NCI-H1694 (cell line): ENCODE measurements at regions not wholly inside any gene's neighbourhood (a gene's known extent, or its start where the extent isn't known, plus 50 kb on each side); places are given as distances from the start of the nearest gene placed in this dataset.

ENCODE experiments used
- DNase-seq: peaks from one replicate; lab custom pipeline; 2025; lab: John Stamatoyannopoulos, UW

- no peak for DNase-seq
Observed at GRCh38 chr6:5946701-5947100, 60.0 kb downstream of the NRN1 start.

- DNase-seq, result no peak
Observed at GRCh38 chr6:5946181-5946580, 60.5 kb downstream of the NRN1 start.

GRCh38 chr6:5943591-5943990 is 63.1 kb downstream of the NRN1 start:
- no peak for DNase-seq

- no peak for DNase-seq
Observed at GRCh38 chr6:5942591-5942990, 64.1 kb downstream of the NRN1 start.

- no peak for DNase-seq
Observed at GRCh38 chr6:5941188-5941587, 65.5 kb downstream of the NRN1 start.

- DNase-seq, result no peak
Observed at GRCh38 chr6:5938934-5939333, 67.8 kb downstream of the NRN1 start.

GRCh38 chr6:5937936-5938706 is 68.6 kb downstream of the NRN1 start:
- no peak for DNase-seq

- DNase-seq, result peak; percentile 21
Observed at GRCh38 chr6:5937169-5937909, 69.4 kb downstream of the NRN1 start.

DNA sequence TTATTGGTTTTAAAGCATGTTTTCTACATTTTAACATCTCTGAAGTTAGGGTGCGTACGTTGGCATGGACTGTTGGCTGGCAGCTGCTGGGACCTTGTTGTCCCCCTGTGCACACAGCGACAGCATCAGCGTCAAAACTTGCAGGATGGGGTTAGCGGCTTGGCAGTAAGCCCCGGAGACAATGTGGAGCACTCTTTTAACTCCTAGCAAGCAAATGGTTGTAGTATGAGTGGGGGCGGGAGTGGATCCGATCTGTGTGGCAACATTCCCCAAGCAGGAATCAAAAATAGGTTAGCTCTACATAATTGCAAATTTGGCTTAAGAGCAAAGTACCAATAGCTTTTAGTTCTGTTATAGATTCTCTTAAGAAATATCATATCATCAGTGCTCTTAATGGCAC is 70.1 kb downstream of the NRN1 start:
- DNase-seq, result no peak

GRCh38 chr6:5936140-5936539 is 70.6 kb downstream of the NRN1 start:
- no peak for DNase-seq

DNA sequence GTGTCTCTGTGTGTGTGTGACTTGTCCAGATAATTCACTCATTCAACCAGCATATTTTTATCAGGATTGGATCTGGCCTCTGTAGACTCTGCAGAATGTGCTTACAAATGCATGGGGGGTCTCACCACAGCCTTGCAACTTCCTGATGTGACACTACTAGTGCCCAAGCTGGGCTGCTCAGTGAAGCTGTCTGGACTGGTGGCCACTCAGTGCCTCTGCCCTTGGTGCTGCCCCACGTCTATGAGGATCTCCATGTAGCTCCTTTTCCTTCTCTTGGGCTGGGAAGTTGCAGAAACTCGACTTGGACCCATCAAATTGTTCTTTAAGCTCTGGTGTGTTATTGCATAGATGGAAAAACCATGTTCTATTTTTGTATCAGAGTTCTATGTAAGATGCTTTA is 75.8 kb downstream of the NRN1 start:
- DNase-seq, result no peak

GRCh38 chr6:5930143-5930770 is 76.5 kb downstream of the NRN1 start:
- DNase-seq, result no peak

DNA sequence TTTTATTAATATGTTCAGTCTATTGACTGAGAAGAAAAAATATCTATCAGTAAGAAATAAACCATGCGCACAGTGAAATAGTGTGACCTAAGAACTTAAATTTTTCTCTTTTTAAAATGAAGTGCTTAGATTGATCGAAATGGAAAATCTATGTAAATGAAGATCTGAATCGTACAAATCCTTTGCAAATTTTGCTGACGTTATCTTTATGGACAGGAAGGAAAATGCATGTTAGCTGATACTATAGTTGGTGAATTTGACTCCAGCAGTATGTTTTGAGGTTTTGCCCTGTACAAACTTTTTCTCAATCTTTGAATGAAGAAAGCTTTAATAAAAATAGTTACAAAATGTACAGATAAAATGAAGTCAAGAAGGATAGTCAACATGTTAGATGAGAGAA is 82.9 kb downstream of the NRN1 start:
- no peak for DNase-seq

GRCh38 chr6:5922230-5922629 is 84.5 kb downstream of the NRN1 start:
- DNase-seq, result no peak

GRCh38 chr6:5909721-5910120 is 97.0 kb downstream of the NRN1 start:
- no peak for DNase-seq

GRCh38 chr6:5906842-5907241 is 99.9 kb downstream of the NRN1 start:
- no peak for DNase-seq

DNA sequence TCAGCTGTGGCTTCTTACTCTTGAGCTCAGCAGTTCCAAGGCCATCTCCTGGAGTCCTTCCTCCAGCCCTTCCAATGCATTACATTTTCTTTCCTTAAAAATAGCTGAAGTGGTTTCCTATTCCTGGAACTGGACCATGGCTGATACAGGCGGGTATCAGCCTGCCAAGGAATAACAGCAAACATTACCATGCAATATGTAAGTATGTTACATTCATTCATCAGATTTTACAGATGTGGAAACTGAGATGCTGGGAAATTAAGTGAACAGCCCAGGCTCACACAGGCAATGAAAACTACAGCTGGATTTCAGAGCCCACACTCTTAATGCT is 100.4 kb downstream of the NRN1 start:
- DNase-seq, result no peak

- no peak for DNase-seq
Observed at GRCh38 chr6:5905431-5906339, 101.0 kb downstream of the NRN1 start.

GRCh38 chr6:5904532-5904931 is 102.2 kb downstream of the NRN1 start:
- DNase-seq, result no peak

GRCh38 chr6:5899216-5900045 is 107.3 kb downstream of the NRN1 start:
- DNase-seq, result no peak

GRCh38 chr6:5898563-5898962 is 108.2 kb downstream of the NRN1 start:
- no peak for DNase-seq
